ENCODE measurements at regions not wholly inside any gene's neighbourhood (a gene's known extent, or its start where the extent isn't known, plus 50 kb on each side); places are given as distances from the start of the nearest gene placed in this dataset.

DNA sequence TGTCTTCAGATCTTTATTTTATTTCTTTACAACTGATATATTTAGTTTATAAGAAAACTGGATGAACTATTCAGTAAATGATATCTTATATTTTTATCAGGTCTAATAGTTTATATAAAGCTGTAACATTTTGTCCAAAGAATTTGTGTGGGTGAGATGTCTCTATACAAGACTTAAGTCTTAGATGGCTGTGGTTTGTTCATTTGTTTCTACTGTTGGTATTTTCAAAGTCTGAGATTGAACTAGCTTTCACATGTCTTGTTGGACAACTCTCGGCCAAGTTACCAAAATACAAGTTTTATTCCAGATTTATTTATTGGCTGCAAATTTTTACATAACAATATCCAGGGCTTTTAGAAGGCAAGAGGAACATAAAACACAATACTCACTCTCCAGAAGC, 286.0 kb downstream of the NR2F1-AS1 start:
- H3K27ac ChIP-seq (ENCODE audit: low read length) = no peak overlapping the region
- DNase-seq = no peak
- H3K9me3 ChIP-seq (ENCODE audit: control insufficient read depth, insufficient read depth, low read length) = peaks cover 4% of the 10 kb centered on the region
- H3K4me3 ChIP-seq (ENCODE audit: low read length) = no peak overlapping the region
- Mint-ChIP-seq H3K9me3 (peaks cover 10 to 13% of the 10 kb centered on the region in 2 donors), H3K4me1 (no peaks in the 10 kb centered on the region), H3K27ac (no peak overlapping the region), H3K4me3 (no peak overlapping the region), H3K27me3 (ENCODE audit: low read depth in 2 of 2) (no peaks in the 10 kb centered on the region), H3K36me3 (no peaks in the 10 kb centered on the region)
- intact Hi-C loops (cut with micrococcal nuclease) = no loop called here
- no peaks in the 10 kb centered on the region for H3K27me3 ChIP-seq (ENCODE audit: control insufficient read depth, insufficient read depth, low read length)
- TF ChIP-seq, protein P1, sequence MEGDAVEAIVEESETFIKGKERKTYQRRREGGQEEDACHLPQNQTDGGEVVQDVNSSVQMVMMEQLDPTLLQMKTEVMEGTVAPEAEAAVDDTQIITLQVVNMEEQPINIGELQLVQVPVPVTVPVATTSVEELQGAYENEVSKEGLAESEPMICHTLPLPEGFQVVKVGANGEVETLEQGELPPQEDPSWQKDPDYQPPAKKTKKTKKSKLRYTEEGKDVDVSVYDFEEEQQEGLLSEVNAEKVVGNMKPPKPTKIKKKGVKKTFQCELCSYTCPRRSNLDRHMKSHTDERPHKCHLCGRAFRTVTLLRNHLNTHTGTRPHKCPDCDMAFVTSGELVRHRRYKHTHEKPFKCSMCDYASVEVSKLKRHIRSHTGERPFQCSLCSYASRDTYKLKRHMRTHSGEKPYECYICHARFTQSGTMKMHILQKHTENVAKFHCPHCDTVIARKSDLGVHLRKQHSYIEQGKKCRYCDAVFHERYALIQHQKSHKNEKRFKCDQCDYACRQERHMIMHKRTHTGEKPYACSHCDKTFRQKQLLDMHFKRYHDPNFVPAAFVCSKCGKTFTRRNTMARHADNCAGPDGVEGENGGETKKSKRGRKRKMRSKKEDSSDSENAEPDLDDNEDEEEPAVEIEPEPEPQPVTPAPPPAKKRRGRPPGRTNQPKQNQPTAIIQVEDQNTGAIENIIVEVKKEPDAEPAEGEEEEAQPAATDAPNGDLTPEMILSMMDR (IDR thresholded peaks at IDR 0.05) = no peak
- 75% methylated on average over 1 of the region's 1 CpG for WGBS (ENCODE audit: insufficient coverage)
- H3K4me1 ChIP-seq (ENCODE audit: control insufficient read depth, insufficient read depth, low read length) = no peaks in the 10 kb centered on the region
- ATAC-seq = no peak
- no peaks in the 10 kb centered on the region for H3K36me3 ChIP-seq (ENCODE audit: control insufficient read depth, insufficient read depth, low read length)

DNA sequence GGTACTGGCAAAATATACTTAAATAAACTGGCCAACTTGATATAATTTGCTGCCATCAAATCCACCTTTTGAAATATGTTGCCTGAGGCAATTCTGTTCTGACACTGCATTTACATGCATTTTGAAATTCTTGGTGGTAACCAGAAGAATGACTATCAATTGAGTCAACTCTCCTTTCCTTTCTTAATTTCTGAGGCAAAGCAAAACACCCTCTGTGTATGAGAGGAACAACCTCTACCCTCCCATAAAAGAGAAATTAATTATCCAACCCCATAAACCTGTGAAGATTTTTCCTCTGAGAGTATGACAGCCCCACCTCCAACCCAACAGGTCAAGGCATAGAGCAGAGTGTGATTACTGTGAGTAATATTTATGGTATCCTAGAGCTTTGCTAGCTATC, 286.8 kb downstream of the NR2F1-AS1 start:
- H3K36me3 ChIP-seq (ENCODE audit: control insufficient read depth, insufficient read depth, low read length) = no peaks in the 10 kb centered on the region
- intact Hi-C loops (cut with micrococcal nuclease) = no loop called here
- H3K9me3 ChIP-seq (ENCODE audit: control insufficient read depth, insufficient read depth, low read length) = peaks cover 4% of the 10 kb centered on the region
- Mint-ChIP-seq H3K4me1 (no peaks in the 10 kb centered on the region), H3K9me3 (peaks cover 9 to 13% of the 10 kb centered on the region in 2 donors), H3K36me3 (no peaks in the 10 kb centered on the region), H3K27me3 (ENCODE audit: low read depth in 2 of 2) (no peaks in the 10 kb centered on the region), H3K4me3 (no peak overlapping the region), H3K27ac (no peak overlapping the region)
- H3K27ac ChIP-seq (ENCODE audit: low read length) = no peak overlapping the region
- DNase-seq = no peak
- no peak overlapping the region for H3K4me3 ChIP-seq (ENCODE audit: low read length)
- no peaks in the 10 kb centered on the region for H3K27me3 ChIP-seq (ENCODE audit: control insufficient read depth, insufficient read depth, low read length)
- no peak for ATAC-seq
- no peaks in the 10 kb centered on the region for H3K4me1 ChIP-seq (ENCODE audit: control insufficient read depth, insufficient read depth, low read length)
- TF ChIP-seq, protein P1 (IDR thresholded peaks at IDR 0.05) = no peak

DNA sequence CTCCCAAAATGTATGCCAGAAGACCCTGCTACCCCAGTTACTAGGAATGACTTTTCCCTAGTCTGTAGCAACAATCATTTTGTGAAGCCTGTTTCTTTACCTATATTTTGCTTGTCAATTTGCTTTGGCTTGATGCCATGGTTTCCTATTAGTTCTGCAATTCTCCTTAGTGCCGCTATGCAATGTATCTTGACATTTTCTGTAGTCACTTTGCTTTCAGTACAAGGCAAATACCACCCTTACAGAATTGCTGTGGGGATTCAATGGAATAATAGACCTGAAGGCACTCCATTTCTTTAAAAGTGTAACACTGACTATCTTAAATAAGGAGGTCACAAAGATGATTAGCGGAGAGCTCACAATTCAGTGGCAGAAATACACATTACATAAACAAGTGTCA, 291.1 kb downstream of the NR2F1-AS1 start:
- 91% methylated on average over 1 of the region's 2 CpGs for WGBS (ENCODE audit: insufficient coverage)
- no peak overlapping the region for H3K27ac ChIP-seq (ENCODE audit: low read length)
- Mint-ChIP-seq H3K27me3 (ENCODE audit: low read depth in 2 of 2) (no peaks in the 10 kb centered on the region), H3K4me1 (no peaks in the 10 kb centered on the region), H3K4me3 (no peak overlapping the region), H3K36me3 (no peaks in the 10 kb centered on the region), H3K27ac (no peak overlapping the region), H3K9me3 (peaks cover 12 to 20% of the 10 kb centered on the region in 2 donors)
- ATAC-seq (no peak), DNase-seq (no peak)
- H3K27me3 ChIP-seq (ENCODE audit: control insufficient read depth, insufficient read depth, low read length) = no peaks in the 10 kb centered on the region
- no peaks in the 10 kb centered on the region for H3K4me1 ChIP-seq (ENCODE audit: control insufficient read depth, insufficient read depth, low read length)
- H3K9me3 ChIP-seq (ENCODE audit: control insufficient read depth, insufficient read depth, low read length) = peaks cover 4% of the 10 kb centered on the region
- H3K4me3 ChIP-seq (ENCODE audit: low read length) = no peak overlapping the region
- TF ChIP-seq, protein P1 (IDR thresholded peaks at IDR 0.05) = no peak
- intact Hi-C loops (cut with micrococcal nuclease) = no loop called here
- H3K36me3 ChIP-seq (ENCODE audit: control insufficient read depth, insufficient read depth, low read length) = no peaks in the 10 kb centered on the region

DNA sequence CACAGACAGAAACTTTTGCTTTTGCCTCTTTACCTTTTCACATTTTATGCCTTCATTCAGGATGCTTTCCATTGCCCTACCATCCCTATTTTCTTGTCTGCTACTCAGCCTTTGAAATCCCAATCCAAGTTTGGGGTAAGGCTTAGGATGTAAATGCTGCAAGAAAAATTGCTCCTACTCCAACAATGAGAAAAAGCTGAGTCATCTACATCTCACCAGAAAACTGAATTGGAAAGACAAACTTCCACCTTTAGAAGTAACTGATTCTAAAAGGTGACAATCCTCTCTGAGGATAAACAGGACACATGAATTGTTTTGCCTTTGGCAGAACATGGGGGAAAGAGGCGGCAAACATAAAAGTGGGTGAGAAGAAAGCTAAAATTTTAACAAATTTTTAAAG, 295.6 kb downstream of the NR2F1-AS1 start:
- TF ChIP-seq, protein P1 (IDR thresholded peaks at IDR 0.05) = no peak
- no peaks in the 10 kb centered on the region for H3K4me1 ChIP-seq (ENCODE audit: control insufficient read depth, insufficient read depth, low read length)
- H3K27ac Mint-ChIP-seq = no peak overlapping the region
- H3K36me3 Mint-ChIP-seq = no peaks in the 10 kb centered on the region
- H3K27me3 ChIP-seq (ENCODE audit: control insufficient read depth, insufficient read depth, low read length) = no peaks in the 10 kb centered on the region
- H3K4me3 Mint-ChIP-seq = no peak overlapping the region
- no peaks in the 10 kb centered on the region for H3K36me3 ChIP-seq (ENCODE audit: control insufficient read depth, insufficient read depth, low read length)
- H3K27ac ChIP-seq (ENCODE audit: low read length) = no peak overlapping the region
- WGBS (ENCODE audit: insufficient coverage) = 86% methylated on average over 1 of the region's 1 CpG
- no peak for ATAC-seq
- intact Hi-C loops (cut with micrococcal nuclease) = no loop called here
- no peaks in the 10 kb centered on the region for H3K27me3 Mint-ChIP-seq (ENCODE audit: low read depth in 2 of 2)
- H3K9me3 ChIP-seq (ENCODE audit: control insufficient read depth, insufficient read depth, low read length) = no peaks in the 10 kb centered on the region
- no peak overlapping the region for H3K4me3 ChIP-seq (ENCODE audit: low read length)
- H3K9me3 Mint-ChIP-seq = peaks cover 10 to 17% of the 10 kb centered on the region in 2 donors
- H3K4me1 Mint-ChIP-seq = no peaks in the 10 kb centered on the region
- DNase-seq = no peak
